D341Med (cell line): ENCODE measurements at regions not wholly inside any gene's neighbourhood (a gene's known extent, or its start where the extent isn't known, plus 50 kb on each side); places are given as distances from the start of the nearest gene placed in this dataset.

ENCODE experiments used
- DNase-seq: peaks from one replicate; pipeline ENCODE4 v3.0.0; 2012; ENCODE audit warnings: low spot score

DNA sequence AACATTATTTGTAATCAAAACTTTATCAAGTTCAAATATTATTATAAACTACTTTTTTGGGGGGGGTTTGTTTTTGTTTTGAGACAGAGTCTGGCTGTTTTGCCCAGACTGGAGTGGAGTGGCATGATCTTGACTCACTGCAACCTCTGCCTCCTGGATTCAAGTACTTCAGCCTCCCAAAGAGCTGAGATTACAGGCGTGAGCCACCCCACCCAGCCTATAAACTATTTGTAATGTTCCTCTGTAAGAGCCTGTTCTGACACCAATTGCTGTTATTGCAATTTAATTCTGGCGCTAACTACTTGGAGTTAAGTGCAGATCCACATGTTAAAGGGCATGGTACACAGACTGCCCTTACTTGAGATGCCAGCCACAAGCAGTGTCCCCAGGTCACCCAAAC is 478.1 kb upstream of the NRP1 start:
- no peak for DNase-seq

GRCh38 chr10:33810986-33811385 is 476.5 kb upstream of the NRP1 start:
- no peak for DNase-seq

- no peak for DNase-seq
Measured at GRCh38 chr10:33809732-33810131, 475.3 kb upstream of the NRP1 start.

DNA sequence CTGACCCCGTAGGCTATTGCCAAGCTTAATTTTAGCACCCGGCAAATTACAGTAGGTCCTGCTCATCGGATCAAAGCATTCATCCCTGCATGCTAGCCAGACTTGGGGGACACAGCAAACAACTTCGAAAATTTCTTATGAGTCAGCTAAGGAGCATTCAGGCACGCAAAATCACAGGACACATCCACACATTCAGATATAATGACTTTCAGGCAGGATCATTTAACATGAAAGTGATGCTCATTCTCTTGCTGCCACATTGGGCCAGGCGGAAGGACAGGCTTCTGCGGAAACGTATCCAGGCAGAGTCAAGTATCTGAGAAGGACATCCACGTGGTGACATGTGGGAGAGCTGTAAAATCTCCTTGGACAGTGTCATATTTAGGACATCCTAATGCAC is 474.0 kb upstream of the NRP1 start:
- no peak for DNase-seq

GRCh38 chr10:33807531-33808359 is 473.3 kb upstream of the NRP1 start:
- DNase-seq: no peak

DNA sequence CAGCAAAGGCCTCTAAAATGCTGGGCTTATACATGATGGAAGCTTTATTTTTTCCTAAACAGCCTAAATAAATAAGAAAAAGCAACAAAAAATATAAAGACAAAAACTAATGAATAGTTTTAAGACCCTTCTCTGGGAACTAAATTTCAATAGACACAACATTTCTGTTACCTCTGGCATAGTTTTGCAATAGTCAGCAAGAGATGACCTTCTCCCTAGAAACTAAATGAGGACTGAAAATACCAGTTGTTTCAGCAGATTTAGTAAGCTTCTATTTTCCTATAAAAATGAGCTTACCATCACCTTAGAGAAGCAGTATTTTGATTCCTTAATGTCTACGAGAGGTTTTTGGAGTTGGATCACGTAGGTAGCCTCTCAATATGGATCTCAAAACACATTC is 471.4 kb upstream of the NRP1 start:
- DNase-seq: no peak

DNA sequence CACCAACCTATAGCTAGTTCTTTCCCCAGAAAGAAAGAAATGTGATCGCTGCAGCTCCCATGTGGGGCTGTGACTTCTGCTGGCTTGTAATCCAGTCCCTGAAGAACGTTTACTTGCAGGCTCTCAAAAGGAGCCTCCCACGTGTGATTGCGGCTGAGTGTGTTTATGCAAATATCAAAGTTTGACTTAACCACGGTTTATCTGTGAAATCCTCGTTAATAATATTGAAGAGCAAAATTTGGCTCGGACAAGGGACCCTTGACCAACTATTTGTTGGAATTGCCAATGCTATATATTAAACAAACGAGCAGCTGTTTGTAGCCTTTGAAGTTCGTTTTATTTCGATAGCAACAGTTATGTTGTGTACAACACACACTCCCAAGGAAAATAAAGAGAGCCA is 470.1 kb upstream of the NRP1 start:
- DNase-seq: no peak

DNA sequence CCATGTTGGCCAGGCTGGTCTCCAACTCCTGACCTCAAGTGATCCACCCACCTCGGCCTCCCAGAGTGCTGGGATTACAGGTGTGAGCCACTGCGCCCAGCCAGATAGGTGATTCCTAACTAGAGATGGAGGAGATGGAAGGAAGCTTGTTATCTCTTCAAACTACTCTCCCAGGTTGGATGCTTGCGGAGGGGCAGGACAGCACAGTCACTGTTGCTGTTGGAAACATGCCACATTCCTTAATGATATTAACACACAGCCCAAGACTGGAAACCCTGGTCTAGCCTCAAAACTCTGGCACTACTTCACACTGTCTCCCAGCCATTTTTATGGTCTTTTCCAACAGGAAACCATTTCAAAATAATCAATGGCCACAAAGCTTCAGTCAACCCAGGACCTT is 468.8 kb upstream of the NRP1 start:
- DNase-seq: no peak

DNA sequence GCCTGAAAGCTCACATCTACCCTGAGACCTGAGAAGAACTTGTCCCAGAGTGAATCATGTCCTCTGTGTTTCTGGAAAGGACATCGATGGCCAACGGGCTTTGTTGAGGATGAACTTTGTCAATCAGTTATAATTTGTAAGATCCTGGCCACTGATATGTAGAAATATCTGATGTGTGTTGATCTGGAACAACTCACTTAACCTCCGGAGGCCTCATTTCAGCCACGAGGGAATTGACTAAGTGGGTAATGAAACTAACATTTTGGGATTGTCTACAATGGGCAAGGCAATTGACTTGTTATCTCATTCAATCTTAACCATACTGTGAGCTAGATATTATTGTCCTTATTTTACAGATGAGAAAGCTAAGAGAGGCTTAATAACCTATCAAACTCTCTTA is 468.1 kb upstream of the NRP1 start:
- DNase-seq: no peak

DNA sequence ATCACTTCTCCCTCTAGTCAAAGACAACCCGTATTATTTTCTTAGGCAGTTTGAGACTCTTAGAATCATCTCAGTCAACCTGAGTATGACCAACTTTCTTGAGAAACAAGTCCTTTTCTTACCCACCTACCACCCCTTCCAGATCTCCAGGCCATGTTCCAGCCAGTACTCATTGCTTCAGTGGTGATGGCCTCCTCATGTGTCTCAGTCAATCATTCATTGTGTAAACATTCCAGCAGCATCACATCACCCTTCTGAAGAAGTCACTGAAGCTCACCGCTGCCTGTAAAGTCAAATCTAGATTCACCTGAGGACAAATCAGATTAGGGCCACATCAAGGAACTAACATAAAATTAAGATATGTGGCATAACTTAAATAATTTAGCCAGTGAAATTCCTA is 467.2 kb upstream of the NRP1 start:
- no peak for DNase-seq

GRCh38 chr10:33800986-33801385 is 466.5 kb upstream of the NRP1 start:
- no peak for DNase-seq

DNA sequence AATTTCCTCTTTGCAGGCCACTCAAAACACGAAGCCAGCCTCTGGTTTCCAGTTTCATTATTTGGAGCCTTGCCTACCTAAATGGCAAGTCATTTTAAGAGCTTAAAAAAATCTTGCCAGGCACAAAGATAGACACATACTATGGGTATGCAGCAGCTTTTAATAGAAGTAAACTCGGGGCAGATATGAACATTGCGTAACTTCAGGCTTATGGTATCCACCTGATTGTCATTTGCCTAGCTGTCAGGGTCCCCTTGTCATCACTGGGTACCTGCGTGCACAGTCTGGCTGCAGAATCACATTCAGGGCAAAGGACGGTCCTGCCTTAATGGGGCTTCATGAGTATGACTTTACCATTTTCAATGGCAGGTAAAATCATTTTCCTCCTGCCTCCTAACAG is 466.1 kb upstream of the NRP1 start:
- DNase-seq: no peak

DNA sequence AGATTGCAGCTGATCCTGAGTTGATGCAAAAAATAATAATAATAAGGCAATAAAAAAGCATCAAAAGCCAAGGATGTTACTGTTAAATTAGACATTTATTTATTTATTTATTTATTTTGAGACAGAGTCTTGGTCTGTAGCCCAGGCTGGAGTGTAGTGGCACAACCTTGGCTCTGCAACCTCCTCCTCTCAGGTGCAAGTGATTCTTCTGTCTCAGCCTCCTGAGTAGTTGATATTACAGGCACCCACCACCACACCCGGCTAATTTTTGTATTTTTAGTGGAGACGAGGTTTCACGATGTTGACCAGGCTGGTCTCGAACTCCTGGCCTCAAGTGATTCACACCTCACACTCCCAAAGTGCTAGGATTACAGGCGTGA is 465.5 kb upstream of the NRP1 start:
- no peak for DNase-seq

GRCh38 chr10:33799281-33799943 is 464.9 kb upstream of the NRP1 start:
- no peak for DNase-seq

DNA sequence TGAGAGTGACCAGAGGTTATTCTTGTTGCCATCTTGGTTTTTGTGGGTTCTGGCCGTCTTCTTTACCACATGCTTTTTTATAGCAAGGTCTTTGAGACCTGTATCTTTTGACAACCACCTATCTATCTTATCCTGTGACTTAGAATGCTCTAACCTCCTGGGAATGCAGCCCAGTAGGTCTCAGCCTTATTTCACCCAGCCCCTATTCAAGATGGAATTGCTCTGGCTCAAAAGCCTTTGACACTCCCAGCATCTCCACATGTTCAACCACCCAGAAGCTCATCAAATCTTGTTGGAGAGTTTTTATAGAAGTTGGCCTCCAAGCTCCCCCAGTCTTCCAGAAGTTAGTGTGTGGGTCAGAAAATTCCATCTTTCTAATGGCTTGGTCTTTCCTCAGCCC is 464.3 kb upstream of the NRP1 start:
- DNase-seq: no peak

DNA sequence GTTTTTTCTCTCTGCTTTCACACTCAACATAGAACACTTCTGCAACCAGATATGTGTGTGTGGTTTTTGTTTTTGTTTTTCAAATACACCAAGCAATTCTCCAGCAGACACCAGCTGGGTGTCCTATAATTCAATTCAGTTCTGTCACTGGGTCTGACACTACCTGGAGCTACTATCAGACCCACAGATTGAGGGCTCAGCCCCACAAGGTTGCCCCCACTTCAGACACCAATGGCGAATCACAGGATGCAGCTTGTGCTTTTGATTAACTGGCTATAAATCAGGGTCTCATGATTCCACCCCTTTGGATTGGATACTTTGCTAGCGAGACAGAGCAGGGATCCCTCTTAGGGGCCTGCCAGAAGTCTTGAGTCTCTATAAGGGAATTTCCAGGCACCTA is 462.2 kb upstream of the NRP1 start:
- no peak for DNase-seq

- no peak for DNase-seq
Measured at GRCh38 chr10:33795529-33795928, 461.1 kb upstream of the NRP1 start.

DNA sequence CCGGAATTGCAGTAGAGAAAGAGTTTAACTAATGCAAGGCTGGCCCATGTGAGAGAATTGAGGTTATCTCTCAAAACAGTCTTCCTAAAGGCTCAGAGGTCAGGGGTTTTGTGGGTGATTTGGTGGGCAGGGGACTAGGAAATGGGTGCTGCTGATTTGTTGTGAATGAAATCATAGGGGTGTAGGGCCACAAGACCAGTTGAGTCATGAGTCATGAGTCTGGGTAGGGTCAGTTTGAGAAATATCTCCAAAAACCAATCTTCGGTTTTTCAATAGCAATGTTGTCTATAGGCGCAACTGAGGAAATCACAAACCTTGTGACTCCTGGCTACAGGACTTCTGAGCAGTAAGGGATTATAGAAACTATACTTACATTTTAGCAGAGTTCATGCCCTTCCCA is 460.0 kb upstream of the NRP1 start:
- DNase-seq: no peak

GRCh38 chr10:33793793-33794192 is 459.3 kb upstream of the NRP1 start:
- no peak for DNase-seq

DNA sequence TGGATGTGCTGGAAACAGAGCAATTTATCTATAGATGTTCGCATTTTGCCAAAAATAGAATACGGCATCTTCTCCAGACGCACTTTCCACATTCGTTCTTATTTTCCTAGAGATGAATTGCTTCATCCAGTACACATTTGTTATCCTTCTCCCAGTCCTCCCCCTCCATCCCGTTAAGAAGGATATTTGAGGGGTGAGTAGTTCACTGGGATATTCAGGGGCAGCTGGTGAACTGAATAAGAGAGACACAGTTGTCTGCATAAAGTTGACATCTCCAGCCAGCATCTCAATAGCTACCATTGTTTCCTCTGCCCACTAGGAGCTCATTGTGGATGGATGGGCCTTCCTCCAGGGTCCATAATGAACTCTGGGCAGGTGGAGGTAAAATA is 456.8 kb upstream of the NRP1 start:
- DNase-seq: no peak

DNA sequence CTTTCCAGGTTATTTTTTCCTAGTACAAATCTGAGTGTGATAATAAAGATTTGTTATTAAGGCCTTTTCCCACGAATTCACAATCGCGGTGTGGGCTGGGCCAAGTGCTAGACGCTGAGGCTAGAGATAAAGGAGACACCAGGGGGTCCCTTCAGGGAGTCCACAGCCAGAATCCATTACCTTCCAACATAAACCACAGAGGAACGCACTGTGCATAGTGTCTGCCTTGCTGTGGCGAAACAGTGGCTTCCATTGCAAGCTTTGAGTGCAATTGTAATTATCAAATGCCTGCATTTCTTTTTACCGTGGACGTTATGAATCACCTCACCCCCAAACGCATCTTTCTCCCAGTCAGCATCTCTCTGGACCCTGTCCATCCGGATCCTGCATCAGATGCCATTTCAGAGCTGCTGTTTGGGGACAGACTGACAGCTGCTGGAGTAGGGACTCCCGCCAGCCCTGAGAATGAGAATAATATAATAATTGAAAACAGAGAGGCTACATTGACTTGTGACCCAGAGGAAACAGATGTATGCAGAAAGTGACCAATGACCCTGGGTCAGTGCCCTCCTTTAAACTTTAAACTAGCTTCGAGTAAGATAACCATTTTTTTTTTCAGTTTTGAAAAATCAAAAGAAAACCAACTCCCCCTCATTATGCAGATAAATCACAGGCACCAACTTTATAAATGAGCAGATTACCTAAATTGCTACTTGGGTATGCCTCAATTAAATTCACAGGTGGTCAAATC is 456.2 kb upstream of the NRP1 start:
- DNase-seq: no peak

- DNase-seq: no peak
Measured at GRCh38 chr10:33783557-33783956, 449.1 kb upstream of the NRP1 start.

DNA sequence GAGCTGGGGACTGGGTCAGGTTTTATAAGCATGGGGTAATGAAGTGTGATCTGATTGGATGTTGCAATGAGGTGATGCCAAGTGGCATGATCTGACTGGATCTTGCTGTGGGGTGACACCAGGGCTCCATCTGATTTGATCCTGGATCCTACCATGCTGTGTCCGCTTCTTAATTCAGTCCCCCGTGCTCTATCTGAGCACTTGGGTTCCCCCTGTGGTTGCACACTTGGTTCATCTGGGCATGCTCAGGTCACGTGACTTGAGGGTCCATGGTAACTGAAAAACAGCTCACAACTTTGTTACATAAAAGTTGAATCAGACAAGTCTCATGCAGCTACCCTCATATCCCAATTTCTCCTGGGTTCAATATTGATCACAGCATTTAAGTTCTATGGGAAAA is 448.6 kb upstream of the NRP1 start:
- DNase-seq: no peak
